Transverse colon (tissue), 4 donors: ENCODE measurements at regions not wholly inside any gene's neighbourhood (a gene's known extent, or its start where the extent isn't known, plus 50 kb on each side); places are given as distances from the start of the nearest gene placed in this dataset.

Experiments used
- POLR2AphosphoS5 ChIP-seq, 3 donors: sonication (generic); formaldehyde crosslinking; IDR thresholded peaks; one replicate each; pipeline ENCODE4 v1.6.1; 2016; ENCODE audit warnings: antibody characterized with exemption in 3 of 3
- TF ChIP-seq, protein P1 (sequence below), 5 experiments: fragments of 200-600 bp in 3 of 5; fragments of 450-650 bp in 2 of 5; sonication (generic) in 3 of 5; IDR thresholded peaks; 1 replicate in 2 of 5; 2 replicates in 3 of 5; pipeline ENCODE4 v1.5.1; 2016 to 2017; ENCODE audit warnings: antibody characterized with exemption in 5 of 5, inconsistent platforms in 3 of 5, mild to moderate bottlenecking in 2 of 5, moderate library complexity in 1 of 5

DNA sequence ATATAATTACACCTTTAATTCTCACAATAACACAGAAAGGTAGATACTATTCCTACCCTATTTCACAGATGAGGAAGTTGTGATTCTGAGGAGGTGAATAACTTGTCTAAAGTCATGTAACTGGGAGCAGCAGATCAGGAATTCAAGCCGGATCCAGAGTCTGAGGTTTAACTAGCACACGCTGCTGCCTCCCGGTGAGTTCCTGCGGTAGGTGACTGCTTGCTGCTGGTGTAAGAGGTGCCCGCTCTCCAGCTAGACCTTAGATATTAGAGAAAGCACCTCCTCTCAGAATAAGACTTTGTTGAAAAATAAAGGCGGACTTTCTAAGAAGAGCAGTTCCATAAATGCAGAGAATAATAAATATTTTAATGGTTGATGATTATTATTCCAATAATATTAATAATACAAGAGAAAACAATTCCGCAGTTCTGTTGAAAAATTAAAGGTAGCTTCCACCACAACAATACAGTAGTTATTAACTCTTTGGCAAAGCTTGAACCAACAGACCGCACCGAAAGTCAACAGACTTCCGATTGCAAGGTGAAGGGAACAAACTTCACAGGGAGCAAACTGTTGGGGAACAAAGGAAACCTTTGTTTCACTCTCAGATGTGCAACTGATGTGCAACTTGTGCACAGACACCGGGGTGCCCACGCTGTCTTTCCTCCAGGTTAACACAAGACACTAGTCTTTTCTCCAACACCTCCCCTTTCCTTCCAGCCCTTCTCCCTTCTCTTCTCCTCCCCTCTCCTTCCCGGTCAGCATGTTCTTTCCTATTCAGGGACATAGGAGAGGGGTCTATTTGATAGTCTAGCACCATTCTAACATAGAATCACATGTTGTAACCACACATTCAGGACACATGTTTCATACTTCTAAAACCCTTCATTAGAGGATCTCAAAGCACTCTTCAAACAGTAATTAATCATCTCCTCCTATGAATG lies 73.2 kb upstream of the EGLN3 start:
- TF ChIP-seq POLR2AphosphoS5 (IDR thresholded peaks at IDR 0.05), result no peak
- TF ChIP-seq, protein P1, sequence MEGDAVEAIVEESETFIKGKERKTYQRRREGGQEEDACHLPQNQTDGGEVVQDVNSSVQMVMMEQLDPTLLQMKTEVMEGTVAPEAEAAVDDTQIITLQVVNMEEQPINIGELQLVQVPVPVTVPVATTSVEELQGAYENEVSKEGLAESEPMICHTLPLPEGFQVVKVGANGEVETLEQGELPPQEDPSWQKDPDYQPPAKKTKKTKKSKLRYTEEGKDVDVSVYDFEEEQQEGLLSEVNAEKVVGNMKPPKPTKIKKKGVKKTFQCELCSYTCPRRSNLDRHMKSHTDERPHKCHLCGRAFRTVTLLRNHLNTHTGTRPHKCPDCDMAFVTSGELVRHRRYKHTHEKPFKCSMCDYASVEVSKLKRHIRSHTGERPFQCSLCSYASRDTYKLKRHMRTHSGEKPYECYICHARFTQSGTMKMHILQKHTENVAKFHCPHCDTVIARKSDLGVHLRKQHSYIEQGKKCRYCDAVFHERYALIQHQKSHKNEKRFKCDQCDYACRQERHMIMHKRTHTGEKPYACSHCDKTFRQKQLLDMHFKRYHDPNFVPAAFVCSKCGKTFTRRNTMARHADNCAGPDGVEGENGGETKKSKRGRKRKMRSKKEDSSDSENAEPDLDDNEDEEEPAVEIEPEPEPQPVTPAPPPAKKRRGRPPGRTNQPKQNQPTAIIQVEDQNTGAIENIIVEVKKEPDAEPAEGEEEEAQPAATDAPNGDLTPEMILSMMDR (IDR thresholded peaks at IDR 0.05), result no peak
